HG03469 (cell line): ENCODE measurements at regions not wholly inside any gene's neighbourhood (a gene's known extent, or its start where the extent isn't known, plus 50 kb on each side); places are given as distances from the start of the nearest gene placed in this dataset.

Experiments used
- ATAC-seq: cut with Tn5 transposase; IDR thresholded peaks from one replicate; pipeline ENCODE4 v1.9.1; 2021; ENCODE audit warnings: mild to moderate bottlenecking, moderate library complexity, moderate number of reproducible peaks; ENCODE audit not compliant: unreplicated experiment

DNA sequence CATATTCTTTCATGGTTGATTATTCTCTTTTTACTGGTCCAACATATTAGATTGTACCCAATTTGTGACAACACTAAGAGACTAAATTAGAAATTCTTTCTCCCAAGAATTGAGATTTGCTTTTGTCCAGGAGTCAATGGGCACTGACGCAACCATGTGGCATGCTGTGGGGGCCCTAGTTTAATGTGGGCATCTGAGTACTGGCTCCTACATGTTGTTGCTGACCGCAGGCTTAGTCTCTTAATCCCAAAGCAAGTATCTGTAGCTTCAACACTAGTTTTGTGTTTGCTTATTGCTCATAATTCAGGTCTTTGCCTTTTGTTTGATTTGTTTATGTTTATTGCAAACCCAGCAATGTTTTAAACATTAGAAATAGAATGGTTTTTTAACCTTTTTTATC lies 263.4 kb upstream of the NDST4 start:
- no peak for ATAC-seq

DNA sequence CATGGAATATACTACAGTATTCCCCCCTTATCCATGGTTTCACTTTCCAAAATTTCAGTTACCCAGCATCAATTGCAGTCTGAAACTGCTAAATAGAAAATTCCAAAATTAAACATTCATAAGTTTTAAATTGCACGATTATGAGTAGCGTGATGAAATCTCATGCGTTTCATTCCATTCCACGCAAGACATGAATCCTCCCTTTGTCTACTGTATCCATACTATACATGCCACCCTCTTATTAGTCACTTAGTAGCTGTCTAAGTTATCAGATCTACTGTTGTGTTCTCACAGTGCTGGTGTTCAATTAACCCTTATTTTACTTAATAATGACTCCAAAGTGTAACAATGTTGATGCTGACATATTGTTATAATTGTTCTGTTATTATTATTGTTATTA lies 261.2 kb upstream of the NDST4 start:
- no peak for ATAC-seq

GRCh38 chr4:115370490-115370889 lies 257.1 kb upstream of the NDST4 start:
- no peak for ATAC-seq

- ATAC-seq, result no peak
Measured at GRCh38 chr4:115370012-115370411, 256.6 kb upstream of the NDST4 start.

- ATAC-seq, result no peak
Measured at GRCh38 chr4:115366390-115366789, 253.0 kb upstream of the NDST4 start.

DNA sequence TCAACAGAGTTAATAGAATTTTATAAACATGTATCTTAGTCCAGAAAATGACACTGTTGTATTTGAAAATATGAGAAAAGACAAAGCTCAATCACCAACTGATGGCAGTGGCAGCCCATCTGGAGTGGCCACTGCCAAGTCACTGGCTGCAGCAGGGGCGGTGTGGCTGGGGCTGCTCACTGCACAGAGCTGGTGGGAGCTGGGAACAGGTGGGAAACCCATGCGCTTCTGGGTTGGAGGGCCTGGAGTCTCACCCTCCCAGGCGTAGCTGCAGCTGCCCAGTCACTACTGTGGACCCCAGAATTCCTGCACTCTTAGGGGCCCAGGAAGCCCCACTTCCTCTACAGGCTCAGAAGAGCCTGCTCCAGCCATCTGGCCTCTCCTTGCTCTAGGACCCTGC lies 251.8 kb upstream of the NDST4 start:
- no peak for ATAC-seq

- ATAC-seq, result no peak
Measured at GRCh38 chr4:115361781-115362180, 248.4 kb upstream of the NDST4 start.

GRCh38 chr4:115360431-115360830 lies 247.0 kb upstream of the NDST4 start:
- no peak for ATAC-seq

GRCh38 chr4:115357776-115358175 lies 244.4 kb upstream of the NDST4 start:
- no peak for ATAC-seq

GRCh38 chr4:115356176-115356575 lies 242.8 kb upstream of the NDST4 start:
- no peak for ATAC-seq

DNA sequence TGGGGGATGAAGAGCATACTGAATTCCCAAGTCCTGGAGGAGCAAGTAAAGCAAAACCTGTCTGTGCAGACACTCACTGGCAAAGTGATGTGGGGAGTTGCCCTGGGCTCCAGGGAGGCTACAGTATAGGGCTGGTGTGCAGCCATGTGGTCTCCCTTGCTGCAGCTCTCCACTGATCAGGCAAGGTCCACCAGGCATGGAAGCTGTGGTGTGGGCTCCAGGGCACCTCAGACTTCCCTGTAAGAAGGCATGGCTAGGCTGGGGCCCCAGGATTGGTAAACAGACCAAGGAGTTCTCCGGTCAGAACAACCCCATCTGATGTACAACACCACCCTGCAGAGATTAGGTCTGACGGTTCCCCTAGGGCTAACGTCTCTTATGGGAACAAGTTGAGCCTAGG lies 241.9 kb upstream of the NDST4 start:
- no peak for ATAC-seq

DNA sequence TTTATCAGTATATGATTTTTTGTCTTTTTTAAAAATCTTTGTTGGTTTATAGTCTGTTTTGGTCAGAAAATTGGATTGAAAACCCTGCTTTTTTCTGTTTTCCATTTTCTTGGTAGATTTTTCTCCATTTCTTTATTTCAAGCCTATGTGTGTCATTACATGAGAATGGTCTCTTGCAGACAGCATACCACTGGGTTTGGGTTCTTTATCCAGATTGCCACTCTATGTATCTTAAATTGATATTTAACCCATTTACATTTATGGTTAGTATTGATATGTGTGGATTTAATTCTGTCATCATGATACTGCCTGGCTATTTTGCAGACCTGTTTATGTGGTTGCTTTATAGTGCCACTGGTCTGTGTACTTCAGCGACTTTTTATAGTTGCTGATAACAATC lies 239.9 kb upstream of the NDST4 start:
- ATAC-seq, result no peak

- ATAC-seq, result no peak
Measured at GRCh38 chr4:115343171-115343570, 229.8 kb upstream of the NDST4 start.

- no peak for ATAC-seq
Measured at GRCh38 chr4:115334736-115335411, 221.5 kb upstream of the NDST4 start.

DNA sequence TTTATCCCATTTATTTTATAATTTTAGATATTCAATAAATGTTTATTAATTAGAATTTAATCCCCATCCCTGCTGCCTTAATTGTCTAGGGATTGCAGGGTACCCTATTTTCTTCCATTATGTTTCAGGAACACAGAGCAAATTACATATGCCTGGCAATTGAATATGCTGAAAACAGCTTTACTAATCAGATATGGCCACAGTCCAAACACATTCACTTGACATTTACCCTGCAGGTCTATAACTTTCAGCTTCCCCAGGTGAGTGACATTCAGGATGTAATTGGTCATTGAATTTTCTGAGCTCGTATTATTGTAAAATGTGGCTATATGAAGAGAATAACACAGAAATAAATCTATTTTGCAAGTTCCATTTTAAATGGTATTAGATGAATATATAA lies 218.7 kb upstream of the NDST4 start:
- ATAC-seq, result no peak

DNA sequence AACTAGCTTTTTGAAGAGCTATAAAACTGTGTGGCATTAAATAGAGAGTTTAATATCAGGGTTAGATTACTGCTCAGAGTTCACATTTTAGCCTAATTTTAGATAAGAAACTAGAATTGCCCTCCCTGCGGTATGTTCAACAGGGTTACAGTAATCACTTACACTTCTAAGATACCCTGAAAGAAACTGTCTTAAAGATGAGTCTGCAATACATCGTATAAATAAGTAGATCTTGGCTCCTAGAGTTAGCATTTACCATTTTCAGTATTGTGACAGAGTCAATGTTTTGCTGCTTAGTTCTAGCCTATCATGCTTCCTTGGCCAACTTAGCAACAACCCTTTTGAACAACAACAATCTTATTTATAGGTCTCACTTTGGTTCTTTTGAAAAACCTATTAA lies 217.8 kb upstream of the NDST4 start:
- ATAC-seq, result no peak

- no peak for ATAC-seq
Measured at GRCh38 chr4:115325836-115326235, 212.4 kb upstream of the NDST4 start.

- ATAC-seq, result no peak
Measured at GRCh38 chr4:115323106-115323707, 209.8 kb upstream of the NDST4 start.

- ATAC-seq, result no peak
Measured at GRCh38 chr4:115315182-115315581, 201.8 kb upstream of the NDST4 start.

DNA sequence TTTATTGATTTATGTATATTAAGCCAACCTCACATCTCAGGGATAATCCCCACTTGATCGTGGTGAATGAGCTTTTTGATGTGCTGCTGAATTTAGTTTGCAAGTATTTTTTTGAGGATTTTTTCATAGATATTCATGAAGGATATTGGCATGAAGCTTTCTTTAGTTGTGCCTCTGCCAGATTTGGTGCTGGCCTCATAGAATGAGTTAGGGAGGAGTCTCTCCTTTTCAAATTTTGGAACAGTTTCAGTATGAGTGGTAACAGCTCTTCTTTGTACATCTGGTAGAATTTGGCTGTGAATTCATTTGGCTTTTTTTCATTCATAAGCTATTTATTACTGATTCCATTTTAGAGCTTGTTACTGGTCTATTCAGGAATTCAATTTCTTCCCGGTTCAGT lies 197.2 kb upstream of the NDST4 start:
- ATAC-seq, result no peak

GRCh38 chr4:115294717-115295116 lies 181.3 kb upstream of the NDST4 start:
- no peak for ATAC-seq

DNA sequence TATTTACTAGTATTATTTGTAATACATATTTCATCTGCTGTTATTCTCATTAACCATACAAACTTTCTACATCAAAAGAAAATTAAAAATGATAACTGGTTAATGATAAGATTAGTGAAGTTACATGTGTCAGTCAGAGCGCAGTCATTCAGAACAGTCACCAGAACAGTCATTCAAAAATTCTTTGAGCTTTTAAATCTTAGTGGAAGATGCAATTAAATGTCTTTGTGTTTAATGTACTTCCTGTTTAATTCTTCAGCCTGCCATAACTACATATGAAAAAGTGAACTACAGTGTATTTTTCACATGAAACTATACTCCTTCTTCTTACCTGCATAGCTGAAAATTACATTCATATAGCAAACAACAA lies 179.7 kb upstream of the NDST4 start:
- ATAC-seq, result no peak
